ENCODE measurements at regions not wholly inside any gene's neighbourhood (a gene's known extent, or its start where the extent isn't known, plus 50 kb on each side); places are given as distances from the start of the nearest gene placed in this dataset.

DNA sequence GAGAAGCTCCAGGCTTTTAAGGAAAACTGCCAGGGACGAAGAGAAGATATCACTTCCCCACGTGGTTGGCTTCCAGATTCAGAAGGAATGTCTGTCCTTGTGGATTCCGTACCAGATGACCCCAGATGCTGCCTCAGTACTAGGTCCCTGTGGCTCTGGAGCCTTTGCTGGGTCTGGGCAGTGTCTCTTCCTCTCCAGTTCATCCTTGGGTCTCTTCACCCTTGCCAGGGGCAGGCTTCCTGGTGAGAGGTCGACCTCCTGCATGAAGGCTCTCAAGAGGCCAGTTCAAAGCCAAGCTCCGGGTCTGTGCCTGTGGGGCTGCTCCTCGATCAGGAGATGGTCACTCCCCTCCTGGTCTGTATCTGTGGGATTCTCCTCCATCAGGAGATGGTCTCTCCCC is 74.7 kb upstream of the B3GAT1 start:
- H3K27ac ChIP-seq, result no peak overlapping the region
- H3K4me2 ChIP-seq, result no peak overlapping the region
- H3K4me1 ChIP-seq, result no peaks in the 10 kb centered on the region
- no peak overlapping the region for H3K9ac ChIP-seq
- H3K4me3 ChIP-seq, result no peak overlapping the region
- DNase-seq (ENCODE audit: low spot score), result no peak
- no peak overlapping the region for H3K27ac Mint-ChIP-seq
- H3K27me3 ChIP-seq, result no peaks in the 10 kb centered on the region
- H3K79me2 ChIP-seq (ENCODE audit: low read depth), result no peaks in the 10 kb centered on the region
- peaks cover 4% of the 10 kb centered on the region for H3K27me3 Mint-ChIP-seq (ENCODE audit: insufficient read depth, low read depth)
- H3K36me3 ChIP-seq, result no peaks in the 10 kb centered on the region
- no peaks in the 10 kb centered on the region for H3K9me3 ChIP-seq (ENCODE audit: low read depth)
- no peak overlapping the region for H2AFZ ChIP-seq (replicated peaks)
- no peaks in the 10 kb centered on the region for H3K4me1 Mint-ChIP-seq
- H3F3A ChIP-seq (ENCODE audit: low read depth), result no peaks in the 10 kb centered on the region
- H4K20me1 ChIP-seq (ENCODE audit: low read depth), result no peaks in the 10 kb centered on the region
- H3K36me3 Mint-ChIP-seq, result no peaks in the 10 kb centered on the region
- TF ChIP-seq EZH2 (IDR thresholded peaks at IDR 0.05), result no peak
- no peak for TF ChIP-seq EZH2phosphoT487 (IDR thresholded peaks at IDR 0.05)
- TF ChIP-seq CTCF (IDR thresholded peaks at IDR 0.05), result no peak
- no peaks in the 10 kb centered on the region for H3K9me3 Mint-ChIP-seq
- H3K4me3 Mint-ChIP-seq, result no peak overlapping the region

DNA sequence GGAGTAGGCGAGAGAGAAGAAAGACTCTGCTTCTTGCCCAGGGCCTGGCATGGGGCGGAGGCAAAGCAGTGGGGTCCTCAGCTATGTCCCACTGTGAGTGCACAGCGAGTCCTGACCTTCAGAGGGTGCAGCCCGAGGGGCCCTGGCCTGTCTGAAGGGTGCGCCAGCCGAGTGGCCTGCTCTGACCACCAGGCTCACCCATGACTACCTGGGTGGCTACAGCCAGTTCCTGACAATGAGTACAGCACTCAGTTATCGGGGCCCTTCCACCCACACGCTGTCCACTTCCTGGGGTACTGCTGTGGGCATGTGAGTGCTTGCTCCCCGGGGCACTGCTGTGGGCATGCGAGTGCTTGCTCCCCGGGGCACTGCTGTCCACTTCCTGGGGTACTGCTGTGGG is 74.1 kb upstream of the B3GAT1 start:
- TF ChIP-seq CTCF (IDR thresholded peaks at IDR 0.05) (no peak), EZH2 (IDR thresholded peaks at IDR 0.05) (no peak), EZH2phosphoT487 (IDR thresholded peaks at IDR 0.05) (no peak)
- DNase-seq (ENCODE audit: low spot score), result no peak
- no peak overlapping the region for H3K4me3 ChIP-seq
- H3K27me3 ChIP-seq, result no peaks in the 10 kb centered on the region
- Mint-ChIP-seq H3K4me1 (no peaks in the 10 kb centered on the region), H3K36me3 (no peaks in the 10 kb centered on the region), H3K9me3 (no peaks in the 10 kb centered on the region), H3K4me3 (no peak overlapping the region), H3K27me3 (ENCODE audit: insufficient read depth, low read depth) (peaks cover 4% of the 10 kb centered on the region), H3K27ac (no peak overlapping the region)
- H3K36me3 ChIP-seq, result no peaks in the 10 kb centered on the region
- H3K79me2 ChIP-seq (ENCODE audit: low read depth), result no peaks in the 10 kb centered on the region
- H3K27ac ChIP-seq, result no peak overlapping the region
- H3K4me2 ChIP-seq, result no peak overlapping the region
- H3F3A ChIP-seq (ENCODE audit: low read depth), result no peaks in the 10 kb centered on the region
- H4K20me1 ChIP-seq (ENCODE audit: low read depth), result no peaks in the 10 kb centered on the region
- H3K9ac ChIP-seq, result no peak overlapping the region
- no peak overlapping the region for H2AFZ ChIP-seq (replicated peaks)
- no peaks in the 10 kb centered on the region for H3K4me1 ChIP-seq
- H3K9me3 ChIP-seq (ENCODE audit: low read depth), result no peaks in the 10 kb centered on the region

DNA sequence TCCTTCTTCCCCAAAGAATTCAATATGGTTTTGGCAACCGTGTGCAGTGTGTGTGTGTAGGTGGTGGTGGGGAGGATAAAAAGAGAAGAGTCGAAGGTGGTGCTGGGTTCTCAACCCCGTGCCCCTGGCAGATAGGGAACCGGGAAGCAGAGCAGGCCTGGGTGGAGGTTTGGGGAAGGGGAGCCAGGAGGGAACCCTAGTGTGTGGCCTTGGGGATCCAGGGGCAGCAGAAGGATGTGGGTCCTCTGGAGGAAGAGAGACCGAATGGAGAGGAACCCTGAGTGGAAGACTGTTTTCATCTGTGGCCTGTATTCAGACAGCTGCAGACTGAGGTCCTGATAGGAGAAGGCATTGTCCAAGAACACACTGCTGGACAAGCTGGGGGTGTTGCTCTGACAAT is 73.3 kb upstream of the B3GAT1 start:
- no peak overlapping the region for H3K27ac ChIP-seq
- Mint-ChIP-seq H3K4me3 (no peak overlapping the region), H3K9me3 (no peaks in the 10 kb centered on the region), H3K27me3 (ENCODE audit: insufficient read depth, low read depth) (peaks cover 3% of the 10 kb centered on the region), H3K27ac (no peak overlapping the region), H3K36me3 (no peaks in the 10 kb centered on the region), H3K4me1 (no peaks in the 10 kb centered on the region)
- no peaks in the 10 kb centered on the region for H3F3A ChIP-seq (ENCODE audit: low read depth)
- no peaks in the 10 kb centered on the region for H3K9me3 ChIP-seq (ENCODE audit: low read depth)
- H2AFZ ChIP-seq (replicated peaks), result no peak overlapping the region
- H3K4me1 ChIP-seq, result no peaks in the 10 kb centered on the region
- no peaks in the 10 kb centered on the region for H3K79me2 ChIP-seq (ENCODE audit: low read depth)
- no peak overlapping the region for H3K9ac ChIP-seq
- H3K4me3 ChIP-seq, result no peak overlapping the region
- DNase-seq (ENCODE audit: low spot score), result no peak
- no peaks in the 10 kb centered on the region for H3K36me3 ChIP-seq
- H3K4me2 ChIP-seq, result no peak overlapping the region
- TF ChIP-seq CTCF (IDR thresholded peaks at IDR 0.05) (no peak), EZH2 (IDR thresholded peaks at IDR 0.05) (no peak)
- no peaks in the 10 kb centered on the region for H4K20me1 ChIP-seq (ENCODE audit: low read depth)
- H3K27me3 ChIP-seq, result no peaks in the 10 kb centered on the region

DNA sequence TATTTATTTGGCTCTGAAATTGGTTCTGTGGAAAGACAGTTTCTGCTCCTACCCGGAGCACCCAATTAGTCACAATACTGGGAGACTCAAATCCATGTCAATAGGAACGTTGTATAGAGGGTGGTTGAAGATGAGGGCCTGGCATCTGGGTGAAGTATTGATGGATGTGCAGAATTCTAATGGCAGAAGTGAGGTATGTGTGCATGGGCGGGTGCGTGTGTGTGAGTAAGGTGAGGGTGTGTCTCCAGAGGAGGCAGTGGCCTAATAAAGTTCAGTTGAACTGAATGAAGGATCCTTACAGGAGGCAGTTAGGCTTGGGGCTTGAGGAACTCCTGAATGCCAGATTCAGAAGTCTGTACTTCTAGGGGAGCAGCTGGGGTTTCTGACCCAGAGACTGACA is 71.8 kb upstream of the B3GAT1 start:
- Histone ChIP-seq H3K4me1 (no peaks in the 10 kb centered on the region), H3K4me3 (no peak overlapping the region), H3K9ac (no peak overlapping the region), H3K9me3 (ENCODE audit: low read depth) (no peaks in the 10 kb centered on the region), H3K36me3 (no peaks in the 10 kb centered on the region), H3K4me2 (no peak overlapping the region), H4K20me1 (ENCODE audit: low read depth) (no peaks in the 10 kb centered on the region), H3K27ac (no peak overlapping the region), H3F3A (ENCODE audit: low read depth) (no peaks in the 10 kb centered on the region), H2AFZ (replicated peaks) (no peak overlapping the region), H3K79me2 (ENCODE audit: low read depth) (no peaks in the 10 kb centered on the region), H3K27me3 (no peaks in the 10 kb centered on the region)
- Mint-ChIP-seq H3K27ac (no peak overlapping the region), H3K4me3 (no peak overlapping the region), H3K36me3 (no peaks in the 10 kb centered on the region), H3K9me3 (no peaks in the 10 kb centered on the region), H3K4me1 (no peaks in the 10 kb centered on the region), H3K27me3 (ENCODE audit: insufficient read depth, low read depth) (peaks cover 5% of the 10 kb centered on the region)
- DNase-seq (ENCODE audit: low spot score), result no peak
- no peak for TF ChIP-seq EZH2 (IDR thresholded peaks at IDR 0.05)
- TF ChIP-seq EZH2phosphoT487 (IDR thresholded peaks at IDR 0.05), result no peak
- no peak for TF ChIP-seq CTCF (IDR thresholded peaks at IDR 0.05)
